Activated CD8-positive, alpha-beta memory T cell treated with anti-CD3 and anti-CD28 coated beads, Interleukin-2, amount 50 U/mL, for 48 hours (primary cell): ENCODE measurements at regions not wholly inside any gene's neighbourhood (a gene's known extent, or its start where the extent isn't known, plus 50 kb on each side); places are given as distances from the start of the nearest gene placed in this dataset.
"Not testable (repeated sequence)": the region's sequence is repeated elsewhere in the genome, so short reads cannot be mapped to it uniquely, and the experiment has no call there.

Source experiments
- DNase-seq: peaks from one replicate; pipeline ENCODE4 v3.0.0-alpha.2; 2020

- no peak for DNase-seq
Measured at GRCh38 chr21:31530897-31531705, 128.4 kb upstream of the SOD1 start.

DNA sequence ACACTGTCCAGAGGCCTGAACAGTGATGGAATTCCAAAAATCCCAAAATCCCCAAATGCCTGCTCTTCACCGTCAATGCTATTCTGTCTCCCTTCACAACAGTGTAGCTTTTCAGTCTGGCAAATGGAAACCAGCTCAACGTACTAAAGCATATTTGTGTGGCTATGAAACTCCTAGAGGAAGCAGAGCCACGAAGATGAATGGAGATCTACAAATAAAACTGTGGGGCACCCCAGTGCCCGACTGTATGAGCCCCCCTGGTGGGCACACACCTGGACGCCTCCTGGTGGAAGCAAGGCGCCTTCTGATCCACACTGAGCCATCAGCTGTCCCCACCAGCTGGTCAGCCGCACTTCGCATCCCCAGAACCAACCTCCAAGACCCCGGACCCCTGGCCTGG is 129.1 kb upstream of the SOD1 start:
- DNase-seq = no peak

DNA sequence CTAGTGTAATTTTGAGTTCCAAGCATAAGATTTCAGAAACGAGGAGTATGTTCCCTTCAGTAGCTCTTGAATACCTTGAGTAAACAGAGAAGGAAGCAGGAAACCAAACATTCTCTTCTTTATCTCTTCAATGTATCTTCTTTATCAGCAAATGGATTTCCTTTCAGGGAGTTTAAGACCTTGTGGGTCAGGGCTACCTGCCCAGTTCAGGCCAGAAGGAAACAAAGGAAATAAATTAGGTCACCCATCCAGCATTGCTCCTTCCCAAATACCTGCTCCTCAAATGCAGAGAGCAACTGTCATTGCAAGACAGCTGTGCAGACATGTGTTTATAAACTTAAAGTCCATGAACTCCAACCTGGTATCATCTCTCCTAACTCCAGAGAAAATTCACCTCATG is 130.1 kb upstream of the SOD1 start:
- DNase-seq = no peak

- no peak for DNase-seq
Measured at GRCh38 chr21:31526040-31526439, 133.5 kb upstream of the SOD1 start.

GRCh38 chr21:31524140-31524539 is 135.4 kb upstream of the SOD1 start:
- DNase-seq = no peak

DNA sequence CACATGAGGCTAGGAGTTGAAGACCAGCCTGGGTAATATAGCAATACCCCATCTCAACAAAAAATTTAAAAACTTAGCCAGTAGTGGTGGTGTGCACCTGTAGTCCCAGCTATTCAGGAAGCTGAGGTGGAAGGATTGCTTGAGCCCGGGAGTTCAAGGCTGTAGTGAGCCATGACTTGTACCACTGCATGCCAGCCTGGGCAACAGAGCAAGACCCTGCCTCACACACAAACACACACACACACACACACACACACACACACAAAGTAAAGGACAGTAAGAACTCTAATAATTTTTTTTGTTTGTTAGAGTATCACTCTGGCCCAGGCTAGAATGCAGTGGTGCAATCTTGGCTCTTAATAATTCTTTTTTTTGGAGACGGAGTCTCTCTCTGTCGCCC is 138.0 kb upstream of the SOD1 start:
- DNase-seq = no peak

- no peak for DNase-seq
Measured at GRCh38 chr21:31520561-31521098, 138.9 kb upstream of the SOD1 start.

DNA sequence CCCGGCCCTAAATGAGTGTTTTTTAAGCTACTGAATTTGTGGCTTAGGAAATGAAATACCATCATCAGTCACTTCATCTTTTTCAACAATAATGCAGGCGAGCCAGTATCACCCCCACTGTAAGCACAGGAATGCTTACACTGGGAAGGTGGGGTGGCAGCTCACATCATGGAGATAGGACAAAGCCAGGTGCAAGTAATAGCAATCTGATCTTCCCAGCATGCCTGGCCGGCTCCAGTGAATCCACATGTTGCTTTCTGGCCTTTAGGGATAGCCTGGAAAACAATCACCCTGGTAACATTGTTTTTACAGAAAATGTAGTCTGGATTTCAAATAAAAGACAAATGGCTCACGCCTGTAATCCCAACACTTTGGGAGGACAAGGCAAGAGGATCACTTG is 140.9 kb upstream of the SOD1 start:
- no peak for DNase-seq

- no peak for DNase-seq
Measured at GRCh38 chr21:31517664-31518414, 141.7 kb upstream of the SOD1 start.

DNA sequence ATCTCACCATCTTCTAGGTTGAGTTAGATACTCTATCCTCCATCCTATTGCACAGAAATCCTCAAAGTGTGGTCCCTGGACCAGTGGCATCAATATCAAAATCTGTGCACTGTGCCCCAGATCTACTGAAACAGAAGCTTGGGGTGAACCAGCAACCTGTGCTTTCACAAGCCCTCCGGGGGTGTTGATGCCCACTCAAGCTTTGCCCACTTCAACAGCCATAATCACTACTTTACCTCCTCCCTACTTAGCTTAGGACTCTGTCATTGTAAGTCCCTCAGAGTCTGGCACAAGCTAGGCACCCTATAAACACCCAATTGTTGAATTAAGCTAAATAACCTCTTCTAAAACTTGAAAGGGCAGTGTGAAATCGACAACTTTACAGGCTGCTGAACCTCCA is 144.2 kb upstream of the SOD1 start:
- DNase-seq = no peak

DNA sequence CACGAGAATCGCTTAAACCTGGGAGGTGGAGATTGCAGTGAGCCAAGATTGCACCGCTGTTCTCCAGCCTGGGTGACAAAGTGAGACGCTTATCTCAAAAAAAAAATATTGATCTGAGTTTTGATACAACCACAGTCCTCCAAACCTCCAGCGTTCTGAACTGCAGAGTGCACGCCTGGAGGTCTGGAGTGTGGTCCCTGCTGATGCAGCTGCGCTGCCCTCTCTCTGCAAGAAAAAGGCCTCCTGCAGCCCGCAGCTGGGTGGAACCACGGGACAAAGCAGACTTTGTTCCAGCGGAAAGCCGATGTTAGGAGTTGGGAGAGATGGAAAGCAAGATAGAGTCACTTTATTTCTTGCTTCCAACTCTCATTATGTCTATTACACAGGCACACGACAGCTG is 144.9 kb upstream of the SOD1 start:
- DNase-seq = no peak

DNA sequence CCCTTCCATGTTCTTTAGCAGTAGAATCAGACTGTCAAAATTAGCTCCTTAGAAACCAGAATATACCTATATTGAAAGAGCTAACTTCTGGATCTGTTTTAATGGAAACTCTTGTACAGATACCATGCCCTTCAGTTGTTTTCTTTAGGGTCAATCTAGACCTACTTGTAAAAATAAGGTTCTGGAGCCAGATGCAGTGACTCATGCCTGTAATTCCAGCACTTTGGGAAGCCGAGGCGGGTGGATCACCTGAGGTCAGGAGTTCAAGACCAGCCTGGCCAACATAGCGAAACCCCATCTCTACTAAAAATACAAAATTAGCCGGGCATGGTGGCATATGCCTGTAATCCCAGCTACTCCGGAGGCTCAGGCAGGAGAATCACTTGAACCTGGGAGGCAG is 146.0 kb upstream of the SOD1 start:
- DNase-seq = not testable (repeated sequence)

- not testable (repeated sequence) for DNase-seq
Measured at GRCh38 chr21:31511999-31512398, 147.5 kb upstream of the SOD1 start.

DNA sequence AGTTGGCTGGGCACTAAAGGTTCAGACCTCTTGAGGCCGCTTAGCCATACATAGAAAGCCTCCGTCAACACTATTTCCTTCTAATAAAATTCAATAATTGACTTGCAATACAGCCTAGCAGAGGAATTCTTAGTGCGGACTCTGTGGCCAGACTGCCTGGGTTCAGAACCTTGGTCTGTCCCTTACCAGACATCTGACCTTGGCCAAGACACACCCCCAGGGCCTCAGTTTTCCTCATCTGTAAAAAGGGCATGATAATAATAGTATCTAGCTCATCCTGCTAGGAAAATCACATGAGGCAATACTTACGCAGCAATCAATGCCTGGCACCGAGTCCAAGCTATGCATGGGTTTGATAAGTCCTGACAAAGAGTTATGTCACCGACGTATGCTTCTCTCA is 148.2 kb upstream of the SOD1 start:
- DNase-seq = no peak

DNA sequence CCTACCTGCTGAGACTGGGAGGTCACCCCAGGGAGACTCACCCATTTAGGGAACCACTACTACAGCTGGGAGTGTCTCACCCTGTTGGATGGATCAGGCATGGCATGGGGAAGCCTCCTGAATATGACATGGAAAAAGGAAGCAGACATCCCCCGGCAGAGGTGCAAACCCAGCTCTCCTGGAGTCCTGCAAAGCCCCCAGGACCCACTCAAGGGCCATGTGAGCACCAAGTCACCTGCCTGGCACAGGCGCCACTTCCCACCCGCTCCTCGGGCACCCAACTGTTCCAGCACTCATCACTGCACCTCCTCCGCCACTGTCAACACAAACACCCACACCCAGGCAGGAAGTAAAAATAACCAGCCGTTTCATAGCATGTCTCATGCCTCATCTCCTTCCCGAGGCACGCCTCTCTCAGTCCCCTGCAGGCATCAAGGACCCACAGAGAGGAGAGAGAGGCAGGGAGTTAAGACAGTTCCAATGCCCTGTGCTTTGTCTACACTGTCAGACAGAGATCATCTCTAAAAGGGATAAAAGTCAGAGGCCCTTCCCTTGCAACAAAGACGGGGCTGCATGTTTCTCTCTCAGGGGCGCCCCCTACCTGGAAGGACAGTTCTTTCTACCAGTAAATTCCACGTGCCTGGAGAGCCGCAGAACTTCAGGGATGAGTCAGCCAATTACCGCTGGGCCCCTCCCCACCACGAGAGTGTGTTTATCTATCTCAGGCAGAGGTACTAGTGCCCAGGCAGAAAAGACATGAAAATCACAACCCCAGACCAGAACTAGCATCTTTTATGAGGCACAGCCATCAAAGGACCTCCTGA is 150.1 kb upstream of the SOD1 start:
- DNase-seq = peak; percentile 88

- no peak for DNase-seq
Measured at GRCh38 chr21:31505975-31506374, 153.5 kb upstream of the SOD1 start.

- no peak for DNase-seq
Measured at GRCh38 chr21:31503939-31504338, 155.6 kb upstream of the SOD1 start.

DNA sequence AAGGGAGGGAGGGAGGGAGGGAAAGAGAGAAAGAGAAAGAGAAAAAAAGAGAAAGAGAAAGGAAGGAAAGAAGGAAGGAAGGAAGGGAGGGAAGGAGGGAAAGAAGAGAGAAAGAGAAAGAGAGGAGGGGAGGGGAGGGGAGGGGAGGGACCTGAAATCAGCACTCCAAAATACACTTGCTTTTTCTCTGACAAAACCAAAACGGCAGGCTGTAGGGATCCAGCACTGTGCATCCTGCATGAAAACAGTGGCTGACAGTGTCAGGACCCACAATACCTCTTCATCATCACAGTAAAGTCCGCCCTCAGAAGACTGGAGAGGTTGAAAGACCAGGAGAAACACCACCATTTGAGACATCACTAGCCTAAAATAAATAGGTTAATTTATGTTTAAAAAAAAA is 156.0 kb upstream of the SOD1 start:
- no peak for DNase-seq

DNA sequence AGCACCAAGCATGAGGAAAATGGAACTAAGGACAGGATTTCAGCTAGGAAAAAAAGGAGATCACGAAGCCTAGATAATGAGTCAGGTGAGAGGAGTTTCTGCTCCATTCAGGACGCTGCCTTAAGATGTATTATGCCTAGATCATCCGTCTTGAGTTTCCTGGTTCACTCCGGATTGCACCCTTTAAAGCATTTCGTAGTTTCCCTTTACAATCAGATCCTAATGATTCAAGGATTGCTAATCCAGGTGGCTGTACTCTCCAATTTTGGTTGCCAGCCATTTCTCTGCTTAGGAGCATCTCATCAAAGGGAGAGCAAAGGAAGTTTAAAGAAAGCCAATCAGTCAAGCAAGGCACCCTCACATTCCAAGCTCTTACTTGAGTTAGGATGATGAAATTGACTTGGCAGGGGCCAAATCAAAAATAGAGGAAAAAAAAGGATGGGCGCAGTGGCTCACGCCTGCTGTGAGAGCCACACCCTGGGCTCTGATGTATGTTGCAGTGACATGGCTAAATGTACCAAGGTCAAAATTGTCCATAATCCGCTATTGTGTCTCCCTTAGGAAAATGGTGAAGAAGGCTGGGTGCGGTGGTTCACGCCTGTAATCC is 156.9 kb upstream of the SOD1 start:
- DNase-seq = no peak

DNA sequence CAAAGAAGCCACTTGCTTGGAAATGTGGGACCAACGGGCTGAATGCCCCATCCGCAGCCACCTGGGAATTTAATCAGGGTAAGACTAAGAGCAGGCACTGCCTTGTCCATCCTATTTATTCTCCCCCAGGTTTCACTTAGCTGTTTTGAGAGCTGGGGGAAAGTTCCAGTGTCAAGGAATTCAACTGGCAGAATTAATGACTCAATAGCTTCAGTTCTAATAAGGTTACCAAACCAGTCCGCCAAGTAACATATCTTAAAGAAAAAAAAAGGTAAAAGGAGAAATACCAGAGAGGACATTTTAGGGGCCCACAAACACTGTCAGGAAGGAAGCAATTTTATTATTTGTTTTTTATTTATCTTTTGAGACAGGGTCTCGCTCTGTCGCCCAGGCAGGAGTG is 157.6 kb upstream of the SOD1 start:
- DNase-seq = no peak

- no peak for DNase-seq
Measured at GRCh38 chr21:31500982-31501381, 156.9 kb upstream of the TIAM1 start.

DNA sequence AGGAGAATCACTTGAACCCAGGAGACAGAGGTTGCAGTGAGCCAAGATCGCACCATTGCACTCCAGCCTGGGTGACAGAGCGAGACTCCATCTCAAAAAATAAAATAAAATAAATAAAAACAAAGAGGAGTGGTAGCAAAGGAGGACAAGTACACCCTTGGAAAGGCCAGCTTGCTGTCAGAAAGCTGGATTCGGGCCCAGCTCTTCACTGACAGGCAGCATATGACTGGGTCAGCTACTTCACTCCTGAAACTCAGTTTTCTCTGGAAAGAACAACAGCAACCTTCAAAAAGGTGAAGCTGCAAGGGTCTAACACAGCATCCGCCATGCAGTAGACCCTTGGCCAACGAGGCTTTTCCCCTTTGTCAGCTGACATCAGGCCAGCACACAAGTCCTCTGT is 156.0 kb upstream of the TIAM1 start:
- DNase-seq = no peak

DNA sequence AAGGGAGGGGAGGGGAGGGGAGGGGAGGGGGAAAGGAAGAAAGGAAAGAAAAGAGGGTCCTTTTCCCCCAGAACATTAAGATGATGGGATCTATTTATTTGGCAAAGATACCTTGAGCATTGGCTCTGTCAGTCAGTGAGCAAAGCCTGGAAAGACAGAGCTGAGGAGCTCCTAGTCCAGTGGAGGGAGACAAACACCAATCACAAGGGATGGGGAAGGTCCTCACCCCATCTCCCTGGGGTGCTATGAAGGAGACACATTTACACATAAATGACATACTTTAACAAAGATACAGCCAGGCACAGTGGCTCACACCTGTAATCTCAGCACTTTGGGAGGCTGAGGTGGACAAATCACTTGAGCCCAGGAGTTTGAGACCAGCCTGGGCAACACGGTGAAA is 154.9 kb upstream of the TIAM1 start:
- no peak for DNase-seq
